ENCODE measurements at regions not wholly inside any gene's neighbourhood (a gene's known extent, or its start where the extent isn't known, plus 50 kb on each side); places are given as distances from the start of the nearest gene placed in this dataset.
"Not testable (repeated sequence)": the region's sequence is repeated elsewhere in the genome, so short reads cannot be mapped to it uniquely, and the experiment has no call there.

DNA sequence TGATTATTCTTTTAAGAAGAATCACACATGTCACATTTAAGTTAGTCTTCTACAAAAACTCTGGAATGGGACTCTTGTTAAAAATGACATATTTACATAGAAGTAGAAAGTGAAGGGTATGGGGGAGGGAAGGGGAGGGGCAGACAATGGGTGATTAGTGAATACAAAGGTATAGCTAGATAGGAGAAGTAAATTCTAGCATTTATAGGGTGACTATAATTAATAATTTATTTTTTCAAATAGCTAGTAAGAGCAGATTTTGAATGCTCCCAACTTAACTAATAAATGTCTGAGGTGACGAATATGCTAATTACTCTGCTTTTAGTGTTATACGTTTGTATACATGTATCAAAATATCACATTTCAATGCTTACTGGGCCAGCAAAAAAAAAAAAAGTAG is 59.4 kb downstream of the BLTP3B start:
- no peak for DNase-seq (ENCODE audit: low spot score)

- not testable (repeated sequence) for DNase-seq (ENCODE audit: low spot score)
Observed at GRCh38 chr12:100078777-100079176, 63.9 kb downstream of the BLTP3B start.

DNA sequence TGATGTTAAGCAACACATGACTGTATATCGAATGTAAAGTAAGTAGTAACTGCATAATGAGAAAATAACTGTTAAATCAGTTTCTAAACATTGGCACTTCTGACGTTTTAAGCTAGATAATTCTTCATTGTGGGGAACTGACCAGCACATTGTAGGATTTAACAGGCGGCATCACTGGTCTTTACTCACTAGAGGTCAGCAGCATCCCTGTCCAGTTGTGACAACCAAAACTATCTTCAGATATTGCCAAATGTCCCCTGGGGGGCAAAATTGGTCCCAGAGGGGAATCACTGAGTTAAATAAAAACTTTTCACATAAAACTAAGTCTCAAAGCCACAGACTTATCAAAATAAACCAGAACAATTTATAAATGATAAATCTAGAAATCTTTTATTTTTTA is 65.3 kb downstream of the BLTP3B start:
- DNase-seq (ENCODE audit: low spot score) = no peak

DNA sequence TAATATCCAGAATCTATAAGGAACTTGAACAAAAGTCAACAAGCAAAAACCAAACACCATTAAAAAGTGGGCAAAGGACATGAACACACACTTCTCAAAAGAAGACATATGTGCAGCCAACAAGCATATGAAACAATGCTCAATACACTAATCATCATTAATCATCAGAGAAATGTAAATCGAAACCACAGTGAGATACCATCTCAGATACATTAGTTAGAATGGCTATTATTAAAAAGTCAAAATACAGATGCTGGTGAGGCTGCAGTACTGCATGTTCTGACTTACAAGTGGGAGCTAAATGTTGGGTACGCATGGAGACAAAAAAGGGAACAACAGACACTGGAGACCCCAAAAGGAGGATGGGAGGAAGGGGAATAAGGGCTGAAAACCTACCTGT is 67.1 kb downstream of the BLTP3B start:
- DNase-seq (ENCODE audit: low spot score) = no peak

DNA sequence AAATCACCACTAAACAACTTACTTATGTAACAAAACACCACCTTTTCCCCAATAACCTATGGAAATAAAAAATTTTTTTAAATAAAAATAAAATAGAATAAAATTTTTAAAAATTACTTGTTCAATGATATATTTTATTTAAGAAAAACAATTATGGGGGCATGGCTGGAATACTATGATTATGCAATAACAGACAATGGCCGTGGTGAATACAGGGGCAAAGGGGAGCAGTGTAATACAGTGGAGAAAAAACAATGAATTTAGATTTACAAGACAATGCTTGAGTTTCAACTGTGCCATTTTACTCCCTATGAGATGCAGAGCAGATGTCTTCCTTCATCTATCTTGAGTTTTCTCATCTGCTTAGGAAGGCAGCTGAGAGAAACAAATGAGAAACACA is 72.9 kb downstream of the BLTP3B start:
- DNase-seq (ENCODE audit: low spot score) = no peak

DNA sequence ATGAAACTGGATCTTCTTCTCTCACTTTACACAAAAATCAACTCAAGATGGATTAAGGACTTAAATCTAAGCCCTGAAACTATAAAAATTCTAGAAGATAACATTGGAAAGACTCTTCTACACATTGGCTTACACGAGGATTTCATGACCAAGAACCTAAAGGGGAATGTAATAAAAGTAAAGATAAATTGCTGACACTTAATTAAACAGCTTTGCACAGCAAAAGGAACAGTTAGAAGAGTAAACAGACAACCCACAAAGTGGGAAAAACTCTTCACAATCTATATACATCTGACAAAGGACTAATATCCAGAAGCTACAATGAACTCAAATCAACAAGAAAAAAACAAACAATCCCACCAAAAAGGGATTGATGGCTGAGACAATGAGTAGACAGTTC is 74.4 kb downstream of the BLTP3B start:
- no peak for DNase-seq (ENCODE audit: low spot score)

DNA sequence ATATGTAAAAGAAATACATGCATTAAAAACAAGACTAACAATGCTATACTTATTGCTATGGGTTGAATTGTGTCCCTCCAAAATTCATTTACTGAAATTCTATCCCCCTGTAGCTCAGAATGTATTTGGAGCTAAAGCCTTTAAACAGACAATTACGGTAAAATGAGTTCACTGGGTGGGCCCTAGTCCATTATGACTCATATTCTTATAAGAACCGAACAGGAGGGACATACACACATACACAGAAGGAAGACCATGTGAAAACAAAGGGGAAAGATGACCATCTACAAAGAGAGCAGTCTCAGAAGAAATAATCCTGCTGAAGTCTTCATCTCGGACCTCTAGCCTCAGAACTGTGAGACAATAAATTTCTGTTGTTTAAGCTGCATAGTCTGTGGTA is 77.1 kb upstream of the ANKS1B start:
- DNase-seq (ENCODE audit: low spot score) = no peak

GRCh38 chr12:100058482-100059029 is 73.8 kb upstream of the ANKS1B start:
- DNase-seq (ENCODE audit: low spot score) = peak; percentile 33

- DNase-seq (ENCODE audit: low spot score) = not testable (repeated sequence)
Observed at GRCh38 chr12:100046202-100046601, 61.5 kb upstream of the ANKS1B start.

DNA sequence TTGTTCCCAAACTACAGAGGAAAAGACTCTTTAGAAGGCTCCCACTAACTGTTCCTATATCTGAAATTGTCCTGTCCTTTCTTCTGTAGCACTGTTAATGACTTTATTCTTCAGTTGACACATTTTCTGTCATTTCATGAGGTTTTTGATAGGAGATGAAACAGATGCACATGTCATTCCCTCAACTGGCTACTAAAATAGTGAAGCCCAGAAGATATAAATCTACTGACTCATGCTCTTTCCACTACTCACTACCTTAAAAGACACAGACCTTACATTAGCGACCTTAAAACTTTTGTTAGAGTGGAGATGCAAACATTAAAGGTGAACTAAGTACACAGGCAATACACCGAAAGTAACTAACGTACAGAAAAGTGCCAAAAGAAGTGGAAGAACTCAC is 59.5 kb upstream of the ANKS1B start:
- DNase-seq (ENCODE audit: low spot score) = no peak

DNA sequence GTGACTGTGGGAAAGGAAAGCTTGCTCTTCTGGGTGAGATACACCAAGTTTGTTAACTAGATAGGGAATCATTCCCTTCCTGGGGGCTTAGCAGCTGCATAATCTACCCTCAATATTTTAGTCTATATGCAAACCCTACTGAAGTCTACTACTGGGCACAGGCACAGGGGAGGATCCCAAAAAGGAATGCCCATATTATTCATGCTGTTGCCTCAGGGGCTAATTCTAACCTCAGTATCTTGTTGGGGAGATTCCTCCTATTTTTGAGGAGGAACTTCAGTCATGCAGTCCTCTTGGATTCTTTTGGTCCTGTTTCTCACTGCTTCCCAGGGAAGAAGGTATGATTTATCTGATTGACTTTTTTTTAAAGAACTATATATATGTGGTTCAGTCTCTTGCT is 58.9 kb upstream of the ANKS1B start:
- no peak for DNase-seq (ENCODE audit: low spot score)
